Nephron (organoid): ENCODE measurements at regions not wholly inside any gene's neighbourhood (a gene's known extent, or its start where the extent isn't known, plus 50 kb on each side); places are given as distances from the start of the nearest gene placed in this dataset.

Source experiments
- H3K27ac Mint-ChIP-seq, 3 experiments: 2 replicates each; pipeline ENCODE4 v1.8.0; 2020; ENCODE audit warnings: mixed read lengths in 3 of 3, mild to moderate bottlenecking in 2 of 3, moderate library complexity in 1 of 3
- H3K27me3 Mint-ChIP-seq: 2 replicates; pipeline ENCODE4 v1.8.0; 2021; ENCODE audit warnings: low read depth, mild to moderate bottlenecking, moderate library complexity, mixed read lengths
- H3K36me3 Mint-ChIP-seq: 2 replicates; pipeline ENCODE4 v1.8.0; 2020; ENCODE audit warnings: low read depth, mixed read lengths
- H3K4me1 Mint-ChIP-seq: 2 replicates; pipeline ENCODE4 v1.8.0; 2020; ENCODE audit warnings: mixed read lengths
- H3K4me3 Mint-ChIP-seq, 3 experiments: 2 replicates each; pipeline ENCODE4 v1.8.0; 2020; ENCODE audit warnings: mild to moderate bottlenecking in 3 of 3, mixed read lengths in 3 of 3, moderate library complexity in 2 of 3
- H3K9me3 Mint-ChIP-seq: 2 replicates; pipeline ENCODE4 v1.8.0; 2020; ENCODE audit warnings: mixed read lengths
- TF ChIP-seq, protein P1 (sequence below), 3 experiments: fragments of 200-600 bp; sonication (generic); IDR thresholded peaks; one replicate each; pipeline ENCODE4 v1.5.0; 2021; ENCODE audit warnings: antibody characterized with exemption in 3 of 3; ENCODE audit not compliant: unreplicated experiment in 3 of 3

DNA sequence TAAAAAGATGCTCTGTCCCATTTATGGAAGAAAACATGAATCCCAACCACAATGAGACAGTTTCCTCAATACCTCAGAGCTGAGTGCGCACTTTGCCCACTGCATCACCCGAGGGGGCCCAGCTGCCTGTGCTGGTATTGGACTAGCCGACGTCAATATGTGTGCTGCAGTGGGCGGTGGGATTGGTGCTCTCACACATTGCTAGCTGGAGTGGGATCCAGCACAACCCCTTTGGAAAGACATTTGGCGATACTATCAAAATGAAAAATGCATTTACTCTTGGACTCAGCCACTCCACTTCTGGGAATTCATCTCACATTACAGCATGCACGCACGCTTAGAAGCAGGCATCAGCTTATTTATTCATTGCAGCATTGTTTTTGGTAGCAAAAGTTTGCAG lies 289.2 kb upstream of the FOXF1 start:
- H3K4me3 Mint-ChIP-seq, result no peak overlapping the region
- no peaks in the 10 kb centered on the region for H3K36me3 Mint-ChIP-seq
- peaks cover 21% of the 10 kb centered on the region for H3K4me1 Mint-ChIP-seq
- H3K27ac Mint-ChIP-seq, result no peak overlapping the region
- H3K9me3 Mint-ChIP-seq, result no peaks in the 10 kb centered on the region
- peaks cover 20% of the 10 kb centered on the region for H3K27me3 Mint-ChIP-seq
- TF ChIP-seq, protein P1, sequence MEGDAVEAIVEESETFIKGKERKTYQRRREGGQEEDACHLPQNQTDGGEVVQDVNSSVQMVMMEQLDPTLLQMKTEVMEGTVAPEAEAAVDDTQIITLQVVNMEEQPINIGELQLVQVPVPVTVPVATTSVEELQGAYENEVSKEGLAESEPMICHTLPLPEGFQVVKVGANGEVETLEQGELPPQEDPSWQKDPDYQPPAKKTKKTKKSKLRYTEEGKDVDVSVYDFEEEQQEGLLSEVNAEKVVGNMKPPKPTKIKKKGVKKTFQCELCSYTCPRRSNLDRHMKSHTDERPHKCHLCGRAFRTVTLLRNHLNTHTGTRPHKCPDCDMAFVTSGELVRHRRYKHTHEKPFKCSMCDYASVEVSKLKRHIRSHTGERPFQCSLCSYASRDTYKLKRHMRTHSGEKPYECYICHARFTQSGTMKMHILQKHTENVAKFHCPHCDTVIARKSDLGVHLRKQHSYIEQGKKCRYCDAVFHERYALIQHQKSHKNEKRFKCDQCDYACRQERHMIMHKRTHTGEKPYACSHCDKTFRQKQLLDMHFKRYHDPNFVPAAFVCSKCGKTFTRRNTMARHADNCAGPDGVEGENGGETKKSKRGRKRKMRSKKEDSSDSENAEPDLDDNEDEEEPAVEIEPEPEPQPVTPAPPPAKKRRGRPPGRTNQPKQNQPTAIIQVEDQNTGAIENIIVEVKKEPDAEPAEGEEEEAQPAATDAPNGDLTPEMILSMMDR (IDR thresholded peaks at IDR 0.05; ENCODE audit: unreplicated experiment in 3 of 3), result no peak

DNA sequence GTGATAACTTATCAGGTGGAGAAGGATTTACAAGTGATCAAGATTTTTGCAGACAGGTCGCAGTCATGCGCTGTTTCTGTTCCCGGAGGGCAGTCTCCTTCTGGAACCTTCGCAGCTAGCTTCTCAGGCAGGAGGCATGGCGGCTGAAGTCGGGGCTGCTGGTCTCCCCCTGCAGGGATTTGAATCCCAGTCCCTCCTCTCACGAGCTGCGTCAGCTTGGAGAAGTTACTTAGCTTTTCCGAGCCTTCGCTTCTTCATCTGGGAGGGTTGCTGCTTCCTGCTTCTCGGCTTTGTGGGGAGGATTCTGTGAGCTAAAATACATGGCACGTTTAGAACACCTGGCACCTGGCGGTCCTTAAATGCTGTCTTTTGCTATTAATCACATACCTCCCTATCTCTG lies 287.8 kb upstream of the FOXF1 start:
- Mint-ChIP-seq H3K4me1 (peaks cover 23% of the 10 kb centered on the region), H3K27ac (no peak overlapping the region), H3K4me3 (no peak overlapping the region), H3K27me3 (peaks cover 9% of the 10 kb centered on the region), H3K9me3 (no peaks in the 10 kb centered on the region), H3K36me3 (no peaks in the 10 kb centered on the region)
- TF ChIP-seq, protein P1 (IDR thresholded peaks at IDR 0.05; ENCODE audit: unreplicated experiment in 3 of 3), result no peak

DNA sequence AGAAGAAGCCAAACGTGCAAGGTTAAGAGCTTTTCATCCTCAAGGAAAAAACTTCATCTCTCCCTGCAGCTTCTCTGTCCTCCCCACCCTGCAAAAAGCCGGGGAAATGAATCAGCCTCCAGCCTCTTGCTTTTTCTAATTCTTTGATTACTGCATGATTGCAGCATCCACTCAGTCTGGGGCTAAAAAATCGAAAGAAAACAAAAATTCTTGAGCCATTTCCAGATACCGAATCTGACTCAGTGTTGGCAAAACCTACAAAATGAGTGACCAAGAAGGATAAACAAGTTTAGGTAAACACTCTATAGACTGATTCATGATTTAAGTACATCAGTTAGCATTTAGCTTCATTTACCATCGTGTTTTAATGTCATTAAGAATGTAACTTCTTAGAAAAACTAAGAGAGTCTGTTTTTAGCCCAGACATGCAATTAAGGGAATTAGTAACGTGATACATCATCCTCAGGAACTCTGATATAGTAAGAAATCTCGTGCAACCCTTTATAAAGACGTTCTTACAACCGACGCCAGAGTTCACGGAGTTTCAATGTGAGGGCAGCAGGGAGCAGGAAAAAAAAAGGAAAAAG lies 287.3 kb upstream of the FOXF1 start:
- H3K4me3 Mint-ChIP-seq, result no peak overlapping the region
- no peak overlapping the region for H3K27ac Mint-ChIP-seq
- H3K4me1 Mint-ChIP-seq, result peaks cover 27% of the 10 kb centered on the region
- peaks cover 5% of the 10 kb centered on the region for H3K27me3 Mint-ChIP-seq
- H3K36me3 Mint-ChIP-seq, result no peaks in the 10 kb centered on the region
- TF ChIP-seq, protein P1 (IDR thresholded peaks at IDR 0.05; ENCODE audit: unreplicated experiment in 3 of 3), result no peak
- H3K9me3 Mint-ChIP-seq, result no peaks in the 10 kb centered on the region

DNA sequence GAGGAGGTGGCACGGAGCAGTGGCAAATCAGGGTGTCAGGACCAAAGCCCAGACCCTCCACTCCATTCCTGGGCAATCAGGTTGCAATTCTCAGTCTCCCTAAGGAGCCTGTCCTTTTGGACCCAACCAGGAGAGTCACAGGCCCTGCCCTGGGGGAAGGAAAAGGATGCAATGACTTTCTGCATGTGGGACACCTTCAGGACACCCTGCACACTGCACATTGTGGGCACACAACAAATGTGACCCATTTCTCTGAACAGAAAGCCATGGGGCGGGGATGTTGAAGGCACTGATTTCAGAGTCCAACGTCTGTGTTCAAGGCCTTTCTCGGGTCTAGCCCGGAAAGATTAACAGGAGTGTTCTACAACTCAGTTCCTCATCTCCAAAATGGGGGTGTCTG lies 286.2 kb upstream of the FOXF1 start:
- Mint-ChIP-seq H3K4me3 (no peak overlapping the region), H3K36me3 (no peaks in the 10 kb centered on the region), H3K27me3 (no peaks in the 10 kb centered on the region), H3K9me3 (no peaks in the 10 kb centered on the region), H3K4me1 (peaks cover 27% of the 10 kb centered on the region), H3K27ac (no peak overlapping the region)
- TF ChIP-seq, protein P1 (IDR thresholded peaks at IDR 0.05; ENCODE audit: unreplicated experiment in 3 of 3), result no peak

DNA sequence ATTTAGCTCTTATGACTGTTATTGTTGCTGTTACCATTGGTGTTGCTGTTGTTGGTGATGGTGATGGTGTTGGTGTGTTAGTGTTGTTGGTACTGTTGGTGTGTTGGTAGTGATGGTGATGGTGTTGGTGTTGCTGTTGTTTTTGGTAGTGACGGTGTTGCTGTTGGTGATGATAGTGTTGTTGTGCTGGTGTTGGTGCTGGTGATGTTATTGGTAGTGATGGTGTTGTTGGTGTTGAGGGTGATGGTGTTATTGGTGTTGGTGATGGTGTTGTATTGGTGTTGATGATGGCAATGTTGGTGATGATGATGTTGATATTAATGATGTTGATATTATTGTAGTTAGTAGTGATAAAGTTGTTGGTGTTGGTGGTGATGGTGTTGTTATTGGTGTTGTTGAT lies 285.7 kb upstream of the FOXF1 start:
- no peaks in the 10 kb centered on the region for H3K27me3 Mint-ChIP-seq
- H3K36me3 Mint-ChIP-seq, result no peaks in the 10 kb centered on the region
- no peak overlapping the region for H3K27ac Mint-ChIP-seq
- TF ChIP-seq, protein P1 (IDR thresholded peaks at IDR 0.05; ENCODE audit: unreplicated experiment in 3 of 3), result no peak
- H3K4me3 Mint-ChIP-seq, result no peak overlapping the region
- H3K4me1 Mint-ChIP-seq, result peaks cover 25% of the 10 kb centered on the region
- H3K9me3 Mint-ChIP-seq, result no peaks in the 10 kb centered on the region

DNA sequence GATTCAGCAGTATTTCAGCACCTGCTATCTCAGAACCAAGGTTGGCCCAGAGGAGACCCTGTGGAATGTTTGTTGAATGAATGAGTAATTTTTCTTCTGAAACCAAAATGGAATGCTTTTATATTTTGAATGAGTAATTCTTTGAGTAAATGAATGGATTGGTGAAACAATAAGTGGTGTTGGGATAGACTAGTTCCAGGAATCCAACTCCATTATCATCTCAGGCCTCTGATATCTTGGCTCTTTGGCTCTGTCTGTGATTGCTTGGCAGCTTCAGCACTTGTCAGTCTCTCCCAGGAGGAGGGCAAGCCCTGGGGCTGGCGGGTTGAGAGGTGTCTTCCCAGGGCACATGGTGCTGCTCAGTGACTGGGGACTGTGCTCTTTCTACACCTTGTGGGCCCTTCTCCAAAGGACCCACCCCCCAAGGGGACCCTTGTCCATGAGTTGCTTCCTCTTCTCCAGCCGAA lies 284.4 kb upstream of the FOXF1 start:
- H3K4me1 Mint-ChIP-seq, result peaks cover 18% of the 10 kb centered on the region
- H3K9me3 Mint-ChIP-seq, result peaks cover under 1% of the 10 kb centered on the region
- H3K4me3 Mint-ChIP-seq, result no peak overlapping the region
- TF ChIP-seq, protein P1 (IDR thresholded peaks at IDR 0.05; ENCODE audit: unreplicated experiment in 3 of 3), result no peak
- no peaks in the 10 kb centered on the region for H3K36me3 Mint-ChIP-seq
- H3K27ac Mint-ChIP-seq, result no peak overlapping the region
- H3K27me3 Mint-ChIP-seq, result no peaks in the 10 kb centered on the region
